Thoracic aorta (tissue), 2 donors: ENCODE measurements at regions not wholly inside any gene's neighbourhood (a gene's known extent, or its start where the extent isn't known, plus 50 kb on each side); places are given as distances from the start of the nearest gene placed in this dataset.

ENCODE experiments used
- ATAC-seq: fragments of 150-250 bp; one replicate; pipeline ENCODE4 v1.8.0; 2017; ENCODE audit warnings: low read depth; ENCODE audit not compliant: insufficient number of reproducible peaks, low FRiP score
- DNase-seq: peaks from one replicate; pipeline ENCODE4 v3.0.0-alpha.2; 2020; ENCODE audit warnings: low spot score
- H3K27ac ChIP-seq, 2 donors: fragments of 200-600 bp; sonication (generic); 1 replicate in 1 of 2; 2 replicates in 1 of 2; pipeline ENCODE4 v1.5.1; 2016; ENCODE audit warnings: mild to moderate bottlenecking in 2 of 2, moderate library complexity in 2 of 2
- H3K27me3 ChIP-seq: fragments of 200-600 bp; sonication (generic); replicated peaks from 2 replicates; pipeline ENCODE4 v1.6.0; 2016; ENCODE audit warnings: mild to moderate bottlenecking; ENCODE audit not compliant: insufficient read depth
- H3K36me3 ChIP-seq: fragments of 200-600 bp; sonication (generic); one replicate; pipeline ENCODE4 v1.5.1; 2016
- H3K4me1 ChIP-seq, 2 donors: fragments of 200-600 bp; sonication (generic); 1 replicate in 1 of 2; 2 replicates in 1 of 2; pipeline versions ENCODE4 v1.5.1 to v1.6.0; 2016; ENCODE audit warnings: low read depth in 2 of 2, mild to moderate bottlenecking in 1 of 2; ENCODE audit not compliant: control insufficient read depth in 1 of 2
- H3K4me3 ChIP-seq: fragments of 200-600 bp; sonication (generic); 2 replicates; pipeline ENCODE4 v1.5.1; 2016; ENCODE audit warnings: mild to moderate bottlenecking
- H3K9me3 ChIP-seq: fragments of 200-600 bp; sonication (generic); 2 replicates; pipeline ENCODE4 v1.5.1; 2016
- TF ChIP-seq, protein P1 (sequence below): fragments of 200-600 bp; sonication (generic); IDR thresholded peaks from one replicate; pipeline ENCODE4 v1.5.1; 2019; ENCODE audit warnings: antibody characterized with exemption

DNA sequence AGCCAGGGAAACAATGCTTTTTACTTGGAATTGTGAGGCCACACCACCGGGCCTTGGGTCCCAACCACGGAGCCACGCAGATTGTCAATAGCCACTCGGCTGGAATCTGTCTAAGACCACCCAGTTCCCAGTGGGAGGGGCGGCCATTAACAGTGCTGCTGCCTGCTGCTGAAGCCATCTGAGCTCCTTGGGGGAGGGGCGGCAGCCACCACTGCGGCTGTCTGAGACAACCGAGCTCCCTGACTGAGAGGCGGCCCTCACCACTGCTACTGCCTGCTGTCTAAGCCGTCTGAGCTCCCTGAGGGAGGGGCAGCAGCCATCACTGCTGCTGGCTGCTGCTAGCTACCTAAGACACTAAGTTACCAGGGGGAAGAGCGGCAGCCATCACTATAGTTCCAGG is 64.3 kb downstream of the DMRTA2 start:
- H3K27ac ChIP-seq, result no peak overlapping the region
- H3K36me3 ChIP-seq, result no peaks in the 10 kb centered on the region
- TF ChIP-seq, protein P1, sequence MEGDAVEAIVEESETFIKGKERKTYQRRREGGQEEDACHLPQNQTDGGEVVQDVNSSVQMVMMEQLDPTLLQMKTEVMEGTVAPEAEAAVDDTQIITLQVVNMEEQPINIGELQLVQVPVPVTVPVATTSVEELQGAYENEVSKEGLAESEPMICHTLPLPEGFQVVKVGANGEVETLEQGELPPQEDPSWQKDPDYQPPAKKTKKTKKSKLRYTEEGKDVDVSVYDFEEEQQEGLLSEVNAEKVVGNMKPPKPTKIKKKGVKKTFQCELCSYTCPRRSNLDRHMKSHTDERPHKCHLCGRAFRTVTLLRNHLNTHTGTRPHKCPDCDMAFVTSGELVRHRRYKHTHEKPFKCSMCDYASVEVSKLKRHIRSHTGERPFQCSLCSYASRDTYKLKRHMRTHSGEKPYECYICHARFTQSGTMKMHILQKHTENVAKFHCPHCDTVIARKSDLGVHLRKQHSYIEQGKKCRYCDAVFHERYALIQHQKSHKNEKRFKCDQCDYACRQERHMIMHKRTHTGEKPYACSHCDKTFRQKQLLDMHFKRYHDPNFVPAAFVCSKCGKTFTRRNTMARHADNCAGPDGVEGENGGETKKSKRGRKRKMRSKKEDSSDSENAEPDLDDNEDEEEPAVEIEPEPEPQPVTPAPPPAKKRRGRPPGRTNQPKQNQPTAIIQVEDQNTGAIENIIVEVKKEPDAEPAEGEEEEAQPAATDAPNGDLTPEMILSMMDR, result no peak
- H3K4me3 ChIP-seq, result no peak overlapping the region
- ATAC-seq, result no peak
- no peaks in the 10 kb centered on the region for H3K4me1 ChIP-seq
- DNase-seq, result no peak
- H3K9me3 ChIP-seq, result peaks cover 5% of the 10 kb centered on the region
- H3K27me3 ChIP-seq, result peaks cover 4% of the 10 kb centered on the region

DNA sequence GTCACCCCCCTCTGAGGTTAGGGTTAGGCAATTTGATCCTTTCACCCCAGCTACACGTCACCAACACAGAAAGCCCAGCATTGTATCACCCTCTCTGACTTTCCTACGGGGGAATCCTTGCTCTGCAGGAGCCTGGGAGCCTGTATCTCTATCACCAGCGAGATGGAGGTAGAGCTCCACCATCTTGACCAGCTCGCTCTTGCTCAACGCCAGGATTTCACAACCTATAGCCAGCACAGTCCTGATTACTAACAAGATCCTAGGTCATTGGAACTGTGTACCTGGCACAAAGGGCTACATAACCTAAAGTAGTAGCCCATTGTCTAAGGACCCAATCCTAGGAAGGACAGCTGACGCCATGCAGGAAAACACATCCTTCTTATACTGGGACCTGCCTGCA is 66.1 kb downstream of the DMRTA2 start:
- Histone ChIP-seq H3K9me3 (peaks cover 5% of the 10 kb centered on the region), H3K4me3 (no peak overlapping the region), H3K36me3 (no peaks in the 10 kb centered on the region), H3K4me1 (no peaks in the 10 kb centered on the region), H3K27ac (no peak overlapping the region), H3K27me3 (peaks cover 4% of the 10 kb centered on the region)
- TF ChIP-seq, protein P1, result no peak
- DNase-seq, result no peak
- no peak for ATAC-seq

GRCh38 chr1:50354813-50355212 is 68.4 kb downstream of the DMRTA2 start:
- Histone ChIP-seq H3K4me1 (no peaks in the 10 kb centered on the region), H3K36me3 (no peaks in the 10 kb centered on the region), H3K4me3 (no peak overlapping the region), H3K27me3 (no peaks in the 10 kb centered on the region), H3K27ac (no peak overlapping the region), H3K9me3 (no peaks in the 10 kb centered on the region)
- ATAC-seq (no peak), DNase-seq (no peak)
- TF ChIP-seq, protein P1, result no peak

DNA sequence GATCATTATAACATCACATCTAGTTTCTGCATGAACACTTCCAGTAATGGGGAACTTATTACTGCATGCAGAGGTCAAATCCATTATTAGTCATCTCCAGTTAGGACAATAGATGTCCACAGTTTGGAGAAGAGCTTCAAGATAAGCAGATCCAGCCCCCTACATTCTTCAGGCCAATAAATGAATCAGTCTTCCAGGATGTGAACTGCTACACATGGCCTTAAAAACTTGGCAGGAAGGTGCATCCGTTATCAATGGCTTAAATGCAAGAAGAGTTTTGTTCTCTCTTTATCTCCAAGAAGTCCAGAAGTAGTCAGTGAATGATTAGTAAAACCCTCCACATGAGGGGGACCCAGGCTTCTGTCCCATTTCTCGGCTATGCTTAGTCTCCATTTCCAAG is 70.8 kb downstream of the DMRTA2 start:
- Histone ChIP-seq H3K27me3 (no peaks in the 10 kb centered on the region), H3K9me3 (no peaks in the 10 kb centered on the region), H3K4me3 (no peak overlapping the region), H3K36me3 (no peaks in the 10 kb centered on the region), H3K27ac (no peak overlapping the region), H3K4me1 (no peaks in the 10 kb centered on the region)
- DNase-seq (no peak), ATAC-seq (no peak)
- TF ChIP-seq, protein P1, result no peak

DNA sequence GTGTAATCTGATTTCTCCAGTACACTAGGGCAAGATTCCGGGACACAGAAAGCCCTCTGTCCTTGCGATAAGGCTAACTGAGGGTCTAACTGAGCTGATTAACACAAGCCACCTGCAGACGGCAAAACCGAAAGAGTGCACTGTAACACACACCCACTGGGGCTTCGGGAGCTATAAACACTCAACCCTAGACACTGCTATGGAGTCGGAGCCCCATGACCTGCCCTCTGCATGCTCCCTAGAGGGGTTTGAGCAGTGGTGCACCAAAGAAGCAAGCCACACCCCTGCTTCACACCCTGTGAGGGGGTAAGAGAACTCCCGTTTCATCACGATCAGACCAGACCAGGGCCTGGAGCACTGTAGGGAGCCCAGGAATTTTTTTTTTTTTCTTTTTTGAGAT is 72.4 kb downstream of the DMRTA2 start:
- DNase-seq, result no peak

More for the DNA sequence above, 72.4 kb downstream of the DMRTA2 start:
- TF ChIP-seq, protein P1, result no peak
- Histone ChIP-seq H3K9me3 (no peaks in the 10 kb centered on the region), H3K27ac (no peak overlapping the region), H3K4me3 (no peak overlapping the region), H3K27me3 (no peaks in the 10 kb centered on the region), H3K36me3 (no peaks in the 10 kb centered on the region), H3K4me1 (no peaks in the 10 kb centered on the region)
- no peak for ATAC-seq
